ENCODE measurements at regions not wholly inside any gene's neighbourhood (a gene's known extent, or its start where the extent isn't known, plus 50 kb on each side); places are given as distances from the start of the nearest gene placed in this dataset.

GRCh38 chr10:6788231-6788630, 208.2 kb upstream of the PRKCQ start:
- no peak for TF ChIP-seq ZXDB (tag by site-specific recombination; IDR thresholded peaks at IDR 0.05)
- TF ChIP-seq, protein P1, sequence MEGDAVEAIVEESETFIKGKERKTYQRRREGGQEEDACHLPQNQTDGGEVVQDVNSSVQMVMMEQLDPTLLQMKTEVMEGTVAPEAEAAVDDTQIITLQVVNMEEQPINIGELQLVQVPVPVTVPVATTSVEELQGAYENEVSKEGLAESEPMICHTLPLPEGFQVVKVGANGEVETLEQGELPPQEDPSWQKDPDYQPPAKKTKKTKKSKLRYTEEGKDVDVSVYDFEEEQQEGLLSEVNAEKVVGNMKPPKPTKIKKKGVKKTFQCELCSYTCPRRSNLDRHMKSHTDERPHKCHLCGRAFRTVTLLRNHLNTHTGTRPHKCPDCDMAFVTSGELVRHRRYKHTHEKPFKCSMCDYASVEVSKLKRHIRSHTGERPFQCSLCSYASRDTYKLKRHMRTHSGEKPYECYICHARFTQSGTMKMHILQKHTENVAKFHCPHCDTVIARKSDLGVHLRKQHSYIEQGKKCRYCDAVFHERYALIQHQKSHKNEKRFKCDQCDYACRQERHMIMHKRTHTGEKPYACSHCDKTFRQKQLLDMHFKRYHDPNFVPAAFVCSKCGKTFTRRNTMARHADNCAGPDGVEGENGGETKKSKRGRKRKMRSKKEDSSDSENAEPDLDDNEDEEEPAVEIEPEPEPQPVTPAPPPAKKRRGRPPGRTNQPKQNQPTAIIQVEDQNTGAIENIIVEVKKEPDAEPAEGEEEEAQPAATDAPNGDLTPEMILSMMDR (tag by site-specific recombination; IDR thresholded peaks at IDR 0.05): no peak
- no peak for TF ChIP-seq PRDM10 (tag by site-specific recombination; IDR thresholded peaks at IDR 0.05)
- TF ChIP-seq YY1 (tag by site-specific recombination; IDR thresholded peaks at IDR 0.05): no peak
- TF ChIP-seq ZFP3 (tag by site-specific recombination; IDR thresholded peaks at IDR 0.05; ENCODE audit: low read depth): no peak
- TF ChIP-seq, protein P2, sequence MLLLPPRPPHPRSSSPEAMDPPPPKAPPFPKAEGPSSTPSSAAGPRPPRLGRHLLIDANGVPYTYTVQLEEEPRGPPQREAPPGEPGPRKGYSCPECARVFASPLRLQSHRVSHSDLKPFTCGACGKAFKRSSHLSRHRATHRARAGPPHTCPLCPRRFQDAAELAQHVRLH (tag by site-specific recombination; IDR thresholded peaks at IDR 0.05): no peak
- TF ChIP-seq HOXC10 (CRISPR knock-in tag; IDR thresholded peaks at IDR 0.05): no peak
- TF ChIP-seq ZNF274 (IDR thresholded peaks at IDR 0.05; ENCODE audit: low read length): no peak
- TF ChIP-seq ZNF274 (tag by site-specific recombination; IDR thresholded peaks at IDR 0.05; ENCODE audit: borderline replicate concordance): no peak

All from HEK293 (cell line).